H9 (cell line): ENCODE measurements at regions not wholly inside any gene's neighbourhood (a gene's known extent, or its start where the extent isn't known, plus 50 kb on each side); places are given as distances from the start of the nearest gene placed in this dataset.

Source experiments
- DNase-seq: peaks from one replicate; pipeline ENCODE4 v3.0.0-alpha.2; 2017
- H2AFZ ChIP-seq: one replicate; pipeline ENCODE4 v1.6.1; 2013; ENCODE audit warnings: mild to moderate bottlenecking, low read length, control low read depth, moderate library complexity
- H2AK5ac ChIP-seq: 2 replicates; pipeline ENCODE4 v1.6.1; 2013; ENCODE audit warnings: low read length, control low read depth, mixed read lengths; ENCODE audit not compliant: insufficient read length
- H2BK120ac ChIP-seq: one replicate; pipeline ENCODE4 v1.6.1; 2013; ENCODE audit warnings: low read depth, mild to moderate bottlenecking, low read length, control low read depth, inconsistent platforms; ENCODE audit not compliant: poor library complexity, severe bottlenecking
- H2BK12ac ChIP-seq: 2 replicates; pipeline ENCODE4 v1.6.1; 2013; ENCODE audit warnings: low read length, control low read depth, mixed read lengths, low read depth; ENCODE audit not compliant: insufficient read length
- H2BK15ac ChIP-seq: 2 replicates; pipeline ENCODE4 v1.6.1; 2013; ENCODE audit warnings: low read depth, low read length, control low read depth
- H2BK20ac ChIP-seq: one replicate; pipeline ENCODE4 v1.6.1; 2013; ENCODE audit warnings: low read depth, mild to moderate bottlenecking, low read length, control low read depth, inconsistent platforms; ENCODE audit not compliant: poor library complexity, severe bottlenecking
- H2BK5ac ChIP-seq: 2 replicates; pipeline ENCODE4 v1.6.1; 2013; ENCODE audit warnings: low read length, control low read depth, mixed read lengths; ENCODE audit not compliant: insufficient read length
- H3K14ac ChIP-seq: 2 replicates; pipeline ENCODE4 v1.6.1; 2013; ENCODE audit warnings: low read length, control low read depth; ENCODE audit not compliant: insufficient read depth
- H3K18ac ChIP-seq: 2 replicates; pipeline ENCODE4 v1.6.1; 2013; ENCODE audit warnings: low read depth, mild to moderate bottlenecking, mixed read lengths, low read length, control low read depth; ENCODE audit not compliant: insufficient read length
- H3K23ac ChIP-seq: 2 replicates; pipeline ENCODE4 v1.6.1; 2013; ENCODE audit warnings: low read length, control low read depth, mixed read lengths, low read depth; ENCODE audit not compliant: insufficient read length
- H3K23me2 ChIP-seq: 2 replicates; pipeline ENCODE4 v1.6.1; 2013; ENCODE audit warnings: low read depth, mild to moderate bottlenecking, mixed read lengths, low read length, control low read depth; ENCODE audit not compliant: insufficient read length, poor library complexity, severe bottlenecking
- H3K27ac ChIP-seq: 2 replicates; pipeline ENCODE4 v1.5.1; 2013; ENCODE audit warnings: low read length, control low read depth, mixed read lengths, low read depth; ENCODE audit not compliant: insufficient read length
- H3K27me3 ChIP-seq: 2 replicates; pipeline ENCODE4 v1.6.1; 2013; ENCODE audit warnings: low read length, control low read depth, inconsistent platforms; ENCODE audit not compliant: insufficient read depth
- H3K4ac ChIP-seq: 2 replicates; pipeline ENCODE4 v1.6.1; 2013; ENCODE audit warnings: low read depth, mild to moderate bottlenecking, control low read depth, inconsistent platforms, low read length, moderate library complexity
- H3K4me1 ChIP-seq: 2 replicates; pipeline ENCODE4 v1.6.1; 2013; ENCODE audit warnings: low read length, control low read depth, inconsistent platforms; ENCODE audit not compliant: insufficient read depth
- H3K4me2 ChIP-seq: 2 replicates; pipeline ENCODE4 v1.6.1; 2013; ENCODE audit warnings: low read length, control low read depth, mixed read lengths; ENCODE audit not compliant: insufficient read length, insufficient read depth
- H3K56ac ChIP-seq: 2 replicates; pipeline ENCODE4 v1.6.1; 2013; ENCODE audit warnings: low read depth, mild to moderate bottlenecking, mixed read lengths, low read length, control low read depth; ENCODE audit not compliant: insufficient read length
- H3K79me1 ChIP-seq: 2 replicates; pipeline ENCODE4 v1.6.1; 2013; ENCODE audit warnings: low read depth, mild to moderate bottlenecking, moderate library complexity, low read length, control low read depth, inconsistent platforms; ENCODE audit not compliant: insufficient read depth, poor library complexity, severe bottlenecking
- H3K79me2 ChIP-seq: 2 replicates; pipeline ENCODE4 v1.6.1; 2013; ENCODE audit warnings: low read length, control low read depth, inconsistent platforms; ENCODE audit not compliant: insufficient read depth
- H3K9ac ChIP-seq: 2 replicates; pipeline ENCODE4 v1.6.1; 2013; ENCODE audit warnings: low read length, control low read depth, mixed read lengths; ENCODE audit not compliant: insufficient read length; ENCODE audit errors: extremely low read depth
- H3K9me3 ChIP-seq: one replicate; pipeline ENCODE4 v1.6.1; 2013; ENCODE audit warnings: low read depth, low read length, inconsistent platforms; ENCODE audit not compliant: control insufficient read depth
- H3T11ph ChIP-seq: one replicate; pipeline ENCODE4 v1.6.1; 2013; ENCODE audit warnings: mild to moderate bottlenecking, low read length, control low read depth, inconsistent platforms
- H4K20me1 ChIP-seq: one replicate; pipeline ENCODE4 v1.6.1; 2013; ENCODE audit not compliant: control insufficient read depth, insufficient read length, insufficient read depth
- H4K5ac ChIP-seq: 2 replicates; pipeline ENCODE4 v1.6.1; 2013; ENCODE audit warnings: low read depth, mild to moderate bottlenecking, mixed read lengths, low read length, control low read depth; ENCODE audit not compliant: insufficient read length
- H4K8ac ChIP-seq: replicated peaks from 2 replicates; pipeline ENCODE4 v1.6.1; 2013; ENCODE audit warnings: low read length, control low read depth, mixed read lengths, low read depth; ENCODE audit not compliant: insufficient read length
- H4K91ac ChIP-seq: 2 replicates; pipeline ENCODE4 v1.6.1; 2013; ENCODE audit warnings: low read depth, mild to moderate bottlenecking, moderate library complexity, mixed read lengths, low read length, control low read depth; ENCODE audit not compliant: insufficient read length
- H3K27ac Mint-ChIP-seq, 3 experiments: 2 replicates in 2 of 3; 3 replicates in 1 of 3; pipeline ENCODE4 v1.8.0; 2020 to 2021; ENCODE audit warnings: mixed read lengths in 3 of 3, mild to moderate bottlenecking in 1 of 3, moderate library complexity in 1 of 3
- H3K27me3 Mint-ChIP-seq: 2 replicates; pipeline ENCODE4 v1.8.0; 2021; ENCODE audit warnings: low read depth, mild to moderate bottlenecking, moderate library complexity, mixed read lengths
- H3K36me3 Mint-ChIP-seq, 3 experiments: 2 replicates in 2 of 3; 3 replicates in 1 of 3; pipeline ENCODE4 v1.8.0; 2020 to 2021; ENCODE audit warnings: low read depth in 3 of 3, mixed read lengths in 3 of 3; ENCODE audit not compliant: insufficient read depth in 1 of 3
- H3K4me1 Mint-ChIP-seq, 2 experiments: 2 replicates each; pipeline ENCODE4 v1.8.0; 2020; ENCODE audit warnings: mixed read lengths in 2 of 2
- H3K4me3 Mint-ChIP-seq, 2 experiments: 2 replicates in 1 of 2; 3 replicates in 1 of 2; pipeline ENCODE4 v1.8.0; 2020 to 2021; ENCODE audit warnings: mild to moderate bottlenecking in 2 of 2, mixed read lengths in 2 of 2, moderate library complexity in 1 of 2
- H3K9me3 Mint-ChIP-seq, 2 experiments: 2 replicates in 1 of 2; 3 replicates in 1 of 2; pipeline ENCODE4 v1.8.0; 2020; ENCODE audit warnings: mild to moderate bottlenecking in 2 of 2, mixed read lengths in 2 of 2, moderate library complexity in 1 of 2
- WGBS: extraction: QIAGEN DNeasy Blood & Tissue Kit; methylation state at CpG from one replicate; pipeline ENCODE4 v1.1.7; 2013; ENCODE audit warnings: missing lambda C conversion rate, low lambda C conversion rate, mixed read lengths; ENCODE audit not compliant: insufficient read length; ENCODE audit errors: extremely low coverage; 5-methylcytosine and 5-hydroxymethylcytosine counted together
- TF ChIP-seq, protein P1 (sequence below): fragments of 200-600 bp; sonication (generic); conservative IDR thresholded peaks from 3 replicates; pipeline ENCODE4 v1.8.0; 2021; ENCODE audit warnings: antibody characterized with exemption, mild to moderate bottlenecking

DNA sequence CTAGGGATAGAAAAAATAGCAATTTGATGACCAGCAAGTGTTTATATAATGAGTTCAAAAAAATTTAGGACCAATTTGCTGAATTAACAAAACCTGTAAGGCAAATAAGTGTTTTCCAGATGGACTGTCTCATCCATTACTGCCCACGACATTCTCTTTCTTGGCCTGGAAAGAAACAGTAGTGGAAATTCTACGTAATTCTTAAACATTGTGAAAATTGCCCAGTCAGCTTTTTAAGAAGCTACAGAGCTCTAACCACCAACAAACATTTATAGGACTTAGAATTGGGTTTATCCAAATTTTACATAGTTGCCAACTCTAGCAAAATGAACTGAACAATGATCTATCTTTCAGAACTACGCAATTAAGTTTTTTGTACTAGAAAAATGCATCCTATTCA is 227.7 kb upstream of the PEX5L start:
- H3K4ac ChIP-seq: no peak overlapping the region
- no peak for DNase-seq
- no peak overlapping the region for H3K14ac ChIP-seq
- H2BK20ac ChIP-seq: no peak overlapping the region
- H3T11ph ChIP-seq: no peak overlapping the region
- H4K20me1 ChIP-seq: no peaks in the 10 kb centered on the region
- H2BK5ac ChIP-seq: no peak overlapping the region
- no peaks in the 10 kb centered on the region for H3K4me1 ChIP-seq
- no peaks in the 10 kb centered on the region for H3K23me2 ChIP-seq
- no peak overlapping the region for H3K27ac Mint-ChIP-seq
- no peak overlapping the region for H3K18ac ChIP-seq
- TF ChIP-seq, protein P1, sequence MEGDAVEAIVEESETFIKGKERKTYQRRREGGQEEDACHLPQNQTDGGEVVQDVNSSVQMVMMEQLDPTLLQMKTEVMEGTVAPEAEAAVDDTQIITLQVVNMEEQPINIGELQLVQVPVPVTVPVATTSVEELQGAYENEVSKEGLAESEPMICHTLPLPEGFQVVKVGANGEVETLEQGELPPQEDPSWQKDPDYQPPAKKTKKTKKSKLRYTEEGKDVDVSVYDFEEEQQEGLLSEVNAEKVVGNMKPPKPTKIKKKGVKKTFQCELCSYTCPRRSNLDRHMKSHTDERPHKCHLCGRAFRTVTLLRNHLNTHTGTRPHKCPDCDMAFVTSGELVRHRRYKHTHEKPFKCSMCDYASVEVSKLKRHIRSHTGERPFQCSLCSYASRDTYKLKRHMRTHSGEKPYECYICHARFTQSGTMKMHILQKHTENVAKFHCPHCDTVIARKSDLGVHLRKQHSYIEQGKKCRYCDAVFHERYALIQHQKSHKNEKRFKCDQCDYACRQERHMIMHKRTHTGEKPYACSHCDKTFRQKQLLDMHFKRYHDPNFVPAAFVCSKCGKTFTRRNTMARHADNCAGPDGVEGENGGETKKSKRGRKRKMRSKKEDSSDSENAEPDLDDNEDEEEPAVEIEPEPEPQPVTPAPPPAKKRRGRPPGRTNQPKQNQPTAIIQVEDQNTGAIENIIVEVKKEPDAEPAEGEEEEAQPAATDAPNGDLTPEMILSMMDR: no peak
- no CpG with 5 or more reads among the region's 3 CpGs for WGBS
- H4K5ac ChIP-seq: no peak overlapping the region
- H4K8ac ChIP-seq: no peak overlapping the region
- peaks cover 0 to 24% (median 3%) of the 10 kb centered on the region in 3 experiments; a peak in 5 of 7 replicates for H3K36me3 Mint-ChIP-seq
- H2AK5ac ChIP-seq: no peak overlapping the region
- H3K56ac ChIP-seq: no peak overlapping the region
- no peak overlapping the region for H3K4me2 ChIP-seq
- H2BK120ac ChIP-seq: no peak overlapping the region
- H3K27ac ChIP-seq: no peak overlapping the region
- H2BK12ac ChIP-seq: no peak overlapping the region
- no peak overlapping the region for H3K23ac ChIP-seq
- no peaks in the 10 kb centered on the region for H3K27me3 Mint-ChIP-seq
- H2AFZ ChIP-seq: no peak overlapping the region
- peaks cover 9 to 19% of the 10 kb centered on the region in 2 experiments for H3K9me3 Mint-ChIP-seq
- no peaks in the 10 kb centered on the region for H3K9me3 ChIP-seq
- no peaks in the 10 kb centered on the region for H3K4me1 Mint-ChIP-seq
- no peak overlapping the region for H3K4me3 Mint-ChIP-seq
- no peak overlapping the region for H2BK15ac ChIP-seq
- H3K27me3 ChIP-seq: no peaks in the 10 kb centered on the region
- H4K91ac ChIP-seq: no peak overlapping the region
- H3K9ac ChIP-seq: no peak overlapping the region
- H3K79me2 ChIP-seq: no peaks in the 10 kb centered on the region
- no peaks in the 10 kb centered on the region for H3K79me1 ChIP-seq
